ENCODE measurements at regions not wholly inside any gene's neighbourhood (a gene's known extent, or its start where the extent isn't known, plus 50 kb on each side); places are given as distances from the start of the nearest gene placed in this dataset.

GRCh38 chr5:155128786-155129512 lies 115.4 kb downstream of the KIF4B start:
- TF ChIP-seq, protein P1, sequence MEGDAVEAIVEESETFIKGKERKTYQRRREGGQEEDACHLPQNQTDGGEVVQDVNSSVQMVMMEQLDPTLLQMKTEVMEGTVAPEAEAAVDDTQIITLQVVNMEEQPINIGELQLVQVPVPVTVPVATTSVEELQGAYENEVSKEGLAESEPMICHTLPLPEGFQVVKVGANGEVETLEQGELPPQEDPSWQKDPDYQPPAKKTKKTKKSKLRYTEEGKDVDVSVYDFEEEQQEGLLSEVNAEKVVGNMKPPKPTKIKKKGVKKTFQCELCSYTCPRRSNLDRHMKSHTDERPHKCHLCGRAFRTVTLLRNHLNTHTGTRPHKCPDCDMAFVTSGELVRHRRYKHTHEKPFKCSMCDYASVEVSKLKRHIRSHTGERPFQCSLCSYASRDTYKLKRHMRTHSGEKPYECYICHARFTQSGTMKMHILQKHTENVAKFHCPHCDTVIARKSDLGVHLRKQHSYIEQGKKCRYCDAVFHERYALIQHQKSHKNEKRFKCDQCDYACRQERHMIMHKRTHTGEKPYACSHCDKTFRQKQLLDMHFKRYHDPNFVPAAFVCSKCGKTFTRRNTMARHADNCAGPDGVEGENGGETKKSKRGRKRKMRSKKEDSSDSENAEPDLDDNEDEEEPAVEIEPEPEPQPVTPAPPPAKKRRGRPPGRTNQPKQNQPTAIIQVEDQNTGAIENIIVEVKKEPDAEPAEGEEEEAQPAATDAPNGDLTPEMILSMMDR (IDR thresholded peaks at IDR 0.05; ENCODE audit: insufficient read depth, low read depth, low read length) = no peak
- TF ChIP-seq EZH2 (IDR thresholded peaks at IDR 0.05; ENCODE audit: insufficient read depth, low read length) = no peak

Measured in astrocyte (in vitro differentiated cells and primary cell).